Gastrocnemius medialis (tissue), 4 donors: ENCODE measurements at regions not wholly inside any gene's neighbourhood (a gene's known extent, or its start where the extent isn't known, plus 50 kb on each side); places are given as distances from the start of the nearest gene placed in this dataset.

Experiments
- POLR2A ChIP-seq, 2 donors: fragments of 450-650 bp; IDR thresholded peaks; one replicate each; pipeline ENCODE4 v1.6.1; 2017; ENCODE audit warnings: antibody characterized with exemption in 2 of 2, mild to moderate bottlenecking in 2 of 2, moderate library complexity in 2 of 2
- TF ChIP-seq, protein P1 (sequence below), 5 experiments: fragments of 450-650 bp in 3 of 5; fragments of 200-600 bp in 2 of 5; sonication (generic) in 2 of 5; IDR thresholded peaks in 4 of 5; conservative IDR thresholded peaks in 1 of 5; 1 replicate in 4 of 5; 2 replicates in 1 of 5; pipeline ENCODE4 v1.5.1; 2016 to 2019; ENCODE audit warnings: antibody characterized with exemption in 5 of 5, mild to moderate bottlenecking in 3 of 5, moderate library complexity in 3 of 5

DNA sequence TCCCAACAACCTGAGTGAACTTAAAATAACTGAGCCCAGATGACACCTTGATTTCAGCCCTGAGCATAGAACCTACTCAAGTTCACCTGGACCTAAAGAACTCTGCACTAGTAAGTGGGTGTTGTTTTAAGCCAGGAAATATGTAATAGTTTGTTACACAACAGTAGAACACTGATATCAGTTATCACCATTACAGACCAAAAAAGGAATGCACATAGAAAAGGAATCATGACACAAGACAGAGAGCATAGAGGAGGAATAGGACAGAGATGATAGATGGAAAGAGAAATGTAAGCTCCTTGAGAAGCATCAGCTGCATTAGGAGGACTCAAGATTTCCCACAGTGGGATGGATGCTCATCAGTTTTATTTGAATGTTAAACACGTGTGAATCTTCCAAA lies 1096.9 kb upstream of the SEMA6A start:
- TF ChIP-seq POLR2A (IDR thresholded peaks at IDR 0.05) = no peak
- TF ChIP-seq, protein P1, sequence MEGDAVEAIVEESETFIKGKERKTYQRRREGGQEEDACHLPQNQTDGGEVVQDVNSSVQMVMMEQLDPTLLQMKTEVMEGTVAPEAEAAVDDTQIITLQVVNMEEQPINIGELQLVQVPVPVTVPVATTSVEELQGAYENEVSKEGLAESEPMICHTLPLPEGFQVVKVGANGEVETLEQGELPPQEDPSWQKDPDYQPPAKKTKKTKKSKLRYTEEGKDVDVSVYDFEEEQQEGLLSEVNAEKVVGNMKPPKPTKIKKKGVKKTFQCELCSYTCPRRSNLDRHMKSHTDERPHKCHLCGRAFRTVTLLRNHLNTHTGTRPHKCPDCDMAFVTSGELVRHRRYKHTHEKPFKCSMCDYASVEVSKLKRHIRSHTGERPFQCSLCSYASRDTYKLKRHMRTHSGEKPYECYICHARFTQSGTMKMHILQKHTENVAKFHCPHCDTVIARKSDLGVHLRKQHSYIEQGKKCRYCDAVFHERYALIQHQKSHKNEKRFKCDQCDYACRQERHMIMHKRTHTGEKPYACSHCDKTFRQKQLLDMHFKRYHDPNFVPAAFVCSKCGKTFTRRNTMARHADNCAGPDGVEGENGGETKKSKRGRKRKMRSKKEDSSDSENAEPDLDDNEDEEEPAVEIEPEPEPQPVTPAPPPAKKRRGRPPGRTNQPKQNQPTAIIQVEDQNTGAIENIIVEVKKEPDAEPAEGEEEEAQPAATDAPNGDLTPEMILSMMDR (IDR thresholded peaks at IDR 0.05 in 4 of 5, conservative IDR thresholded peaks at IDR 0.05 in 1 of 5) = no peak
